ENCODE measurements at regions not wholly inside any gene's neighbourhood (a gene's known extent, or its start where the extent isn't known, plus 50 kb on each side); places are given as distances from the start of the nearest gene placed in this dataset.

DNA sequence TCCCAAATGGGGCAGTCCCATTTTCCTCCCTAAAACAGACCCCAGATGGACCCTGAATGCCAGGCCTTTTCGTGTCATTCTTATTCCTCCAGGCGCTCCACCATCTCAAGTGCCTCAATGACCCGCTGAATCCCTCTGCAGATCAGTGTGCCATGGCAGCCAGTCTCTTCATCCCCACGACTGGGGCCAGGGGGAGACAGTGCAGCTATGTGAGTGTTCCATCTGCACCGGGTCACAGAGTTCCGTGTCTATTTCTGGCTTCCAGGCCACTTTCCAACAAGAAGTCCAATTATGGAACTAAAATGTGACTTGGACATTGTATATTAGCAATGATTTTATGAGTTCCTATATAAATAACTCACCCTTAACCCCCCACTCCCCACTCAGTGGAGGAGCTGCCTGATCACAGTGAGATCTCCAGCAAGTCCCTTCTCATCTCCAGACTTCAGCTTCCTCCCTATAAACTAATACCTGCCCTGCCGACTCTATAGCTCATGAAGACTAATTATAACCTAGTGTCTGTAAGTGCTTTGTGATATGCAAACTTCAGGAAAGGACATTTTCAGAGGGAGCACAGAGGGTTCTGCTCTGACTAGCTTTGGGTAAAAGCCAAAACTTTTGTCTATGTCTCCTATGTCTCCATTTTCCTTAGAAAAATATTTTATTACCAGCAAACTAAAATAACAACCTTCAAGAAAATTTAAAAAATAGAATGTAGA lies 56.3 kb upstream of the NFASC start:
- no peak for TF ChIP-seq CTCF (conservative IDR thresholded peaks at IDR 0.05)
- no peak for TF ChIP-seq ZFX (IDR thresholded peaks at IDR 0.05)

Data from C4-2B (cell line).